ENCODE measurements at regions not wholly inside any gene's neighbourhood (a gene's known extent, or its start where the extent isn't known, plus 50 kb on each side); places are given as distances from the start of the nearest gene placed in this dataset.

DNA sequence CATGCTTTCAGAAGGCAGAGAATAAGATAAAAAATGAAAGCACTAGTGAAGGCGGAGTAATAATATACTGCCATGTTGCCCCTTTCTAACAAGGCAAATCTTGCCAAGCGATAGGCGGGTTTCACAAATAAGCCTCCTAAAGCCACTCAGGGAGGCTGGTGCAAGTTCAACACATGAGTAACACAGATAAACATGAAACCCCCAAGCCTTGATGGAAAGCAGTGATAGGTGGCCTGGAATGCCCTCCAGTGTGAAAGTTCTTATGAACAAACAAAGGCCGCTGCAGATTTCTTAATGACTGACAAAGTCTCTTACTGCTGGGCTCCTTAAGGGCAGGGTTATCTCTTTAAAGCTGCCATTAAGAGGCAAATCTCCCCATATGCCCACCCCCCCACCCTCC, 154.7 kb downstream of the ZDHHC21 start:
- H3K4me1 Mint-ChIP-seq, result peaks cover 37% of the 10 kb centered on the region
- H3K36me3 Mint-ChIP-seq (ENCODE audit: low read depth), result no peaks in the 10 kb centered on the region
- peaks cover 2% of the 10 kb centered on the region for H3K9me3 Mint-ChIP-seq
- TF ChIP-seq, protein P1, sequence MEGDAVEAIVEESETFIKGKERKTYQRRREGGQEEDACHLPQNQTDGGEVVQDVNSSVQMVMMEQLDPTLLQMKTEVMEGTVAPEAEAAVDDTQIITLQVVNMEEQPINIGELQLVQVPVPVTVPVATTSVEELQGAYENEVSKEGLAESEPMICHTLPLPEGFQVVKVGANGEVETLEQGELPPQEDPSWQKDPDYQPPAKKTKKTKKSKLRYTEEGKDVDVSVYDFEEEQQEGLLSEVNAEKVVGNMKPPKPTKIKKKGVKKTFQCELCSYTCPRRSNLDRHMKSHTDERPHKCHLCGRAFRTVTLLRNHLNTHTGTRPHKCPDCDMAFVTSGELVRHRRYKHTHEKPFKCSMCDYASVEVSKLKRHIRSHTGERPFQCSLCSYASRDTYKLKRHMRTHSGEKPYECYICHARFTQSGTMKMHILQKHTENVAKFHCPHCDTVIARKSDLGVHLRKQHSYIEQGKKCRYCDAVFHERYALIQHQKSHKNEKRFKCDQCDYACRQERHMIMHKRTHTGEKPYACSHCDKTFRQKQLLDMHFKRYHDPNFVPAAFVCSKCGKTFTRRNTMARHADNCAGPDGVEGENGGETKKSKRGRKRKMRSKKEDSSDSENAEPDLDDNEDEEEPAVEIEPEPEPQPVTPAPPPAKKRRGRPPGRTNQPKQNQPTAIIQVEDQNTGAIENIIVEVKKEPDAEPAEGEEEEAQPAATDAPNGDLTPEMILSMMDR (conservative IDR thresholded peaks at IDR 0.05), result no peak
- H3K27ac Mint-ChIP-seq (ENCODE audit: unreplicated experiment), result no peak overlapping the region
- no peak overlapping the region for H3K4me3 Mint-ChIP-seq
- DNase-seq (ENCODE audit: low read depth, low spot score), result no peak
- H3K27me3 Mint-ChIP-seq (ENCODE audit: low read depth), result peaks cover 3% of the 10 kb centered on the region

DNA sequence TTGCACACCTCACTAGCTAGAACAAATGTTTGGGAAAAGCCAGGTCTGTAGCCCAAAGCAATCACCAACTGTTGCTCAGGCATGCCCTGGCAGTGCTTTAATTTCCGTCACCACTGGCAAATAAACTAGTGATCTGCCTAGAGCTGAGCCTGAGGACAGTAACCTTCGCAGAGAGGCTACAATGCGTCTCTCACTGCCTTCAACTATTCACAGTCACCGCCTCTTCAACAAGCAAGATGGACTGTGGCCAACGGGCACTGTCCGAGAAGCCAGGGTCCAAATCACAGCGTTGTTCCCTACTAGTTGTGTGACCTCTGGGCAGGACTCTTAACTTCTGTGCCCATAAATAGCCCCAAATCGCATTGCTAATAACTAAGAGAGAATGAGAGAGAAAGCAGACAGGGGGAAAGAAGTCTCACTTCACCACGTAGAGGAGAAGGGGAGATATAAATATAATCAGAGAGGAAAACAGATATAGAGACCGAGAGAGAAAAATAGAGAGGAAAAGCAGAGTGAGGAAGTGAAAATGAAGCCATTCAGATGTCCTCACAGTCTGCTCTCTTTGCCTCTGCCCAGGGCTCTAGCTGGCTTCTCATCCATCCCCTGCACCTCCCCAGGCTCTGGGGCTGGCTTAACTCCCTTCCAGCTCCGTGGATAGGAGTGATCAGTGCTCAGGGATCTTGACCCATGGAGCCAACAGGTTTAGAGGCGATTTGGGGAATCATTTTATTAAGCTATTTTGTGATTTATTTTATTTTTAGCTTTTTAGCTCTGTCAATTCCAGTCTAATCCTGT, 157.9 kb downstream of the ZDHHC21 start:
- DNase-seq (ENCODE audit: low read depth, low spot score), result no peak
- Mint-ChIP-seq H3K4me1 (peaks cover 49% of the 10 kb centered on the region), H3K9me3 (no peaks in the 10 kb centered on the region), H3K27ac (ENCODE audit: unreplicated experiment) (peak overlapping the region; percentile 40), H3K27me3 (ENCODE audit: low read depth) (peaks cover 3% of the 10 kb centered on the region), H3K4me3 (no peak overlapping the region), H3K36me3 (ENCODE audit: low read depth) (no peaks in the 10 kb centered on the region)
- TF ChIP-seq, protein P1 (conservative IDR thresholded peaks at IDR 0.05), result no peak

DNA sequence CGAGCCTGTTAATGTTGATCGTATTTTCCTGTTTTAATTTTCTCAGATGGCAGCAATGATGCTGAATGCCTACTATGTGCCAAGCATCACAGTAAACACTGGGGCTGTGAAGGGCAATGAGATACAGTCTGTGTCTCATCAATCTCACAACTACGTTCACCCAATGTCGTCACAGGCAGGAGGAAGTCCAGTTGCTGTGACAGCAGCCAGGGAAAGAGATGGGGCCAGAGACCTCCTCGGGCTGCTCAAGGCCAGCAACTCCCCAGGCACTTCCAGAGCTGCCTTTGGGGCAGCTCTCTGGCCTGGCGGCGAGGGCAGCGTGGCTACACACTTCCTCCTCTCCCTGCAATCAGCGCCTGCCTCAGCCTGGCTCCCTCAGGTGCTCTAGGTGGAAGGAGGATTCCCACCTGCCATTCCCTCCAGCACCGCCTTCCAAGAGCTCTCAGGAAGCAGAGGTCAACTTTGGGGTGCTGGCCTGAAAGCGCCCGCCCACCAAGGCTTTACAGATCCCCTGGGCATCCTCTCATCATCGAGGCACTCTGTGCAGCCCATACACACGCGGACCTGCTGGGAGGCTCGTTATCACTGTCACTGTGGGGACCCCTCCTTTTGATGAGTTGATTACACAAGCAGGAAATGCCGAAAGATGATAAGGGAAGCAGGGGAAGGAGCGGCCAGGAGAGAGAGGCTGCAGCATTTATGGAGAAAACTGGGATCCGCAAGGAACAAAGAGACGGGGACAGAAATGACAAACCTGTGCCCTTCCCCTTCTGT, 159.2 kb downstream of the ZDHHC21 start:
- peak overlapping the region; percentile 78 for H3K27ac Mint-ChIP-seq (ENCODE audit: unreplicated experiment)

DNA sequence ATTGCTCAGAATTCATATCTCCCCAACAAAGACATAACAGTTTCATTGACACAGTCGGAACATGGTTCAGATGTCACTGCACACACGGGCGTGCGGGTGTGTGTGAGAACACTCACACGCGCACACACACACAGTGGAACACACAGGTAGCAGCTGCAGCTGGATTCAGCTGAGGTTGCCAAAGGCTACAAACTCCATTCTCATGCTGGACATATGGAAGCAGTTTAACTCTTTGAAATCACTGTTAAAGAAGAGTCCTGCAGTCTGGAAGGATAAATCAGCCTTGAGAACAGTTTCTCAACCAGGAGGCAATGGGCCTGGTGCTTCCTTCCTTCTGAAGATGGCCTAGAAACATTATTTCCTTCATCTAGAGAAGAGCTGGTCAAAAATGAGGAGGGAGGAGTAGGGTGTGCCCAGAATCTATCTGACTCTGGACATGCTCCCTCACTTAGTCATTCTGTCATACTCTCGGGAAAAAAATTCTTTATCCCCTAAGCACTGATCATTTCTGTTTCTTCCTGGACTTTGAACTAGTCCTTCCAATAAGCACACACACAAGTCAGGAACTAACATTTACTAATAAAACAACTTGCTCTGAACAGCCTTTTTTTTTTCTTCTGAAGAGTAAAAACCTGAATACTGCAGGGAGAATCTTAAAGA, 160.6 kb downstream of the ZDHHC21 start:
- Mint-ChIP-seq H3K4me1 (peaks cover 68% of the 10 kb centered on the region), H3K4me3 (no peak overlapping the region), H3K27me3 (ENCODE audit: low read depth) (peaks cover 3% of the 10 kb centered on the region), H3K9me3 (no peaks in the 10 kb centered on the region), H3K27ac (ENCODE audit: unreplicated experiment) (no peak overlapping the region), H3K36me3 (ENCODE audit: low read depth) (no peaks in the 10 kb centered on the region)
- TF ChIP-seq, protein P1 (conservative IDR thresholded peaks at IDR 0.05), result no peak
- no peak for DNase-seq (ENCODE audit: low read depth, low spot score)

More for the DNA sequence above, 159.2 kb downstream of the ZDHHC21 start:
- H3K36me3 Mint-ChIP-seq (ENCODE audit: low read depth), result no peaks in the 10 kb centered on the region
- peaks cover 62% of the 10 kb centered on the region for H3K4me1 Mint-ChIP-seq
- H3K27me3 Mint-ChIP-seq (ENCODE audit: low read depth), result peaks cover 3% of the 10 kb centered on the region
- TF ChIP-seq, protein P1 (conservative IDR thresholded peaks at IDR 0.05), result no peak
- H3K4me3 Mint-ChIP-seq, result no peak overlapping the region
- no peaks in the 10 kb centered on the region for H3K9me3 Mint-ChIP-seq
- no peak for DNase-seq (ENCODE audit: low read depth, low spot score)

DNA sequence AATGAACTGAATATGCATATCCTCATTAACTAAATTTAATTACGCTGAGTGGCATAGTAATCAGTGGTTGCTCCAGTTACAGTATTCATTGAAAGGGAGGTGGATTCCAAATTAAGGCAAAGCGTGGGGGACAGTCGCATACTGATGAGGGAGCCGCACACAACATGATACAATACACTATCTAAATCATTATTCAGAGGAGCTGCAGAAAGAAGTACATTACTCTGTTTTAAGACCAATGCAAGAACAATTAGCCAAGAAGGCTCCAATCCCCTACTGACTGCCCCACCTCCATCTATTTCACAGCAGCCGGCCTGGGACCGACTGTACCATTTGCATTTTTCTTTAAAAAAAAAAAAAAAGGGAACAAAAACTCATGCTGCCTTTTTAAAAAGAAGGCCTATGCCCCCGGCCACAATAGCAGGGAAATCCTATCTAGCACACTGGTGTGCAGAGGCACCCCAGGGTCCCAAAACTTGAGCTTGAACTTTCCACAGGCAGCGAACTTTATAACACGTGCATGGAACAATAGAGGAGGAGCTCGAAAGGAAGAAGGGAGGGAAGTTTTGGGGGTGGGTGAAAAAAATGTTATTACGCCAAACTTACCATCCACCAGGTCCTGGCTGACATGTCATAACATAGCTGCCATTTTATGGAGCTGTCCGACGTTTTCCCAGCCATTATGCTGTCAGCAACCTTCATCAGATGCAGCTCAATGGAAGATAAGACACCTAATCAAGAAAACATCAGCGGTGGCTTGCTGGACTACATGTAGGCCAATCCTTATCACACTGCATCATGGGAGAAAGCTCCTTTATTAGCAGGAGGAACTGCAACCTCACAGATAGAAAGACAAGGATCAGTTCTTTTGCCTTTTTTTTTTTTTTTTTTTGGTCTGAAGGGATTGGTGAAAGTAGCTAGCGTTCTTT, 161.6 kb downstream of the ZDHHC21 start:
- peaks cover 3% of the 10 kb centered on the region for H3K27me3 Mint-ChIP-seq (ENCODE audit: low read depth)
- no peak for DNase-seq (ENCODE audit: low read depth, low spot score)
- H3K27ac Mint-ChIP-seq (ENCODE audit: unreplicated experiment), result no peak overlapping the region
- no peak overlapping the region for H3K4me3 Mint-ChIP-seq
- peaks cover 67% of the 10 kb centered on the region for H3K4me1 Mint-ChIP-seq
- H3K36me3 Mint-ChIP-seq (ENCODE audit: low read depth), result no peaks in the 10 kb centered on the region
- H3K9me3 Mint-ChIP-seq, result no peaks in the 10 kb centered on the region
- TF ChIP-seq, protein P1 (conservative IDR thresholded peaks at IDR 0.05), result no peak
